GM19455 (cell line): ENCODE measurements at regions not wholly inside any gene's neighbourhood (a gene's known extent, or its start where the extent isn't known, plus 50 kb on each side); places are given as distances from the start of the nearest gene placed in this dataset.
A peak's percentile ranks its signal among the peaks of the same experiment; 100 is the strongest.

Experiments used
- ATAC-seq: cut with Tn5 transposase; IDR thresholded peaks from one replicate; pipeline ENCODE4 v1.9.1; 2021; ENCODE audit not compliant: unreplicated experiment

- peak; percentile 84 for ATAC-seq
Observed at GRCh38 chr9:3732077-3733038, 206.6 kb upstream of the RFX3 start.

DNA sequence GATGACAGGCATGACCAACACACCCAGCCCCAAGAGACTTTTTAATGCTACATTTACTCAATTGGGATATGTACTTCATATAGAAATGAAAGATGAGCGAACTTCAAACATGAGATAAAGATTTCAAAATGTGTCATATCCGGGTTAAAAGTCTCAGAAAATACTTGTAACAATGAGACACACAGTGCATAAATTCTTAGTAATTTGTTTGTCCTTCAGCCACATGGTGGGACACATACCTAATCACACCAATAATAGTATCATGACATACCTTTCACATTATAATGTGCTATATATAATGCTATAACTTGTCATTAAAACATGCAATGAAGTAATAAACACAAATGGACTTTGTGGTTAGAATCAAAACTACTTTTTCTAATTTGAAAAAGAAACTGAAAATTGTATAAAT, 204.7 kb upstream of the RFX3 start:
- ATAC-seq: peak; percentile 46

- ATAC-seq: no peak
Observed at GRCh38 chr9:3721096-3721495, 195.3 kb upstream of the RFX3 start.

DNA sequence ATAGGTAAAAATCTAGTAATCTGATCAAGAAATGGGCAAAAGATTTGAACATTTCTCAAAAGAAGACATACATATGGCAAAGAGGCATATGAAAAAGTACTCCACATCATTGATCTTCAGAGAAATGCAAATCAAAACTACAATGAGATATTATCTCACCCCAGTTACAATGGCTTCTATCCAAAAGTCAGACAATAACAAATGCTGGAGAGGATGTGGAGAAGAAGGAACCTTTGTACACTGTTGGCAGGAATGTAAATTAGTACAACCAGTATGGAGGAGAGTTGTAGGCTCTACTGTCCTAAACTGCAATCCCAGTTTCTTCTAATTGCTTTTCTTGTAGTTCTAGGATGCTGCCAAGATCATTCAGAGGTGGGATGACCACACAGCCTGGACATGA, 193.5 kb upstream of the RFX3 start:
- no peak for ATAC-seq

DNA sequence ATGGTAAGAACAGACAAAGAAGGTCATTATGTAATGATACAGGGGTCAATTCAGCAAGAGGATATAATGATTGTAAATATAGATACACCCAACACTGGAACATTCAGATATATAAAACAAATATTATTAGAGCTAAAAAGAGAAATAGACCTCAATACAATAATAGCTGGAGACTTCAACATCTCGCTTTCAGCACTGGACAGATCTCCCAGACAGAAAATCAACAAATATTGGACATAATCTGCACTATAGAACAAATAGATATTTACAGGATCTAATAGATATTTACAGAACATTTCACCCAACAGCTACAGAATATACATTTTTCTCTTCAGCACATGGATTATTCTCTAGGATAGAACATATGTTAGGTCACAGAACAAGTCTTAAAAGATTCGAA, 190.6 kb upstream of the RFX3 start:
- no peak for ATAC-seq

GRCh38 chr9:3708751-3709150, 182.9 kb upstream of the RFX3 start:
- ATAC-seq: no peak

DNA sequence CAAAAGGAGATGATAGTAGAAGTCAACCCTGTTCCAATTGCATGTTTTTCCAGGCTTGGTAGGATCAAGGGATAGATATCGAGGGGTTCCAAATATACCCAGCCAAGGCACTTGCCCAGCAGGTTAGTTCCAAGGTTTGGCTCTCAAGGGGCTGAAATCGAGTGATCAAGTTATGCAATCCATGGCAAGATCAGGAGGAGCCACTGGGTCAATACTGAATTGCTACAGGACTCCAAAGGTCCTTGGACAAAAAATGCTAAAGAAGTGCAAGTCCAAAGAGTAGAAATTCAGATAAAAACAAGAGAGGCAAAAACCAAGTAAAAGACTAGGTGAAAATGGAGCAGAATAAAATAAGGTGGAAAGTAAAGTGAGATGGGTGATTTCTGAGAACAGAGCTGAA, 179.1 kb upstream of the RFX3 start:
- no peak for ATAC-seq

DNA sequence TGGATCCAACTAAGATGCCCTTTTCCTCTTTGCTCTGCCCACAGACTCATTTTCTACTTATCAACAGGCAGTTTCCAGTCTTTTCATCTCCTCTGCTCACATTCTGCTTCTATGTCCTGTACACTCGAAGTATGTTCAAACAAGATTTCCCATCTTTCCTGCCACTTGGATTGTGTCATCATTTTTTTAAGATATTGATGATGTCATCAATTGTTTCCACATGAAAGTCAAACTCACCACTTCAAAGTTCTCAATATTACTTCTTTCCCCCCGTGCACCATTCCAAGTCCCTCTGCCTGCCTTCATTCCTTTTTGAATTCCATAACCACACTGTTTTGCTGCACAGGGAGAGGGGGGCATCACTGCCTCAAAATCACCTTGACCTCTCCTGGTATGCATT, 175.0 kb upstream of the RFX3 start:
- ATAC-seq: no peak

DNA sequence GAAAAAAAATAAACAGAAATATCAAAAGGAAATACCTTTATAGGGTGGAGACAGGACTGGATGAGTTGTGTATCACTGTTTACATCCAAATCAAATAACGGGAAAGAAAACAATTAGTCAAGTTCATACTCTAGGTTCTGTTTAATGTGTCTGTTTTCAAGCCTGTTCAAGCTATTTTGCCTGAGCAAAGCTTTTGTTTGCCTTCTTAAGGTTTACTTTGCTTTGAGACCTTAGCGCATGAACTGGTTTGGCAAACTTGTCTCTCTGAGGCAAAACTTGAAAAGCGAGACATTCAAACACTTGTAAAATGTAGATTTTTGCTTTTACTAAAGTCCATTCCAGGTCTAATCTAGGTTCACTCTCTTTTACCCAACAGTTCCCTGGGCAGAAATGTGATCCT, 174.1 kb upstream of the RFX3 start:
- ATAC-seq: no peak

DNA sequence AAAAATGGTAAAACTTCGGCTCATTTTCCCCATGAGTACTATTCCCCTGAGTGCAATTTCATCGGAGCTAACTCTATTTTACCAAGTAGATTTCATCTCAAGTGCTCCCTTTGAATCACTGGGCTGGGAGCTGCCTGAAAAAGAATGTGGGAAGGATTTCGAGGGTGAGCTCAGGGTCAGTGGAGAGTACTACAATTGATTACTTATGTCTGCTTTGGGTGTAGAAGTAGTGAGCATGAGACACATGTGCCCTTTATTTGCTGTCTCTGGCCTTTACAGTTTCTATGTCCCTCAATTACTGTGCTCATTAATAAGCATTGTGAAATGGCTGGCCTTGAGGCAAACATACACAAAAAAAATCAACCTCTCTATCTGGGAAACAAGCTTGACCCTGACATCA, 172.7 kb upstream of the RFX3 start:
- ATAC-seq: no peak

- ATAC-seq: no peak
Observed at GRCh38 chr9:3698076-3698475, 172.3 kb upstream of the RFX3 start.

DNA sequence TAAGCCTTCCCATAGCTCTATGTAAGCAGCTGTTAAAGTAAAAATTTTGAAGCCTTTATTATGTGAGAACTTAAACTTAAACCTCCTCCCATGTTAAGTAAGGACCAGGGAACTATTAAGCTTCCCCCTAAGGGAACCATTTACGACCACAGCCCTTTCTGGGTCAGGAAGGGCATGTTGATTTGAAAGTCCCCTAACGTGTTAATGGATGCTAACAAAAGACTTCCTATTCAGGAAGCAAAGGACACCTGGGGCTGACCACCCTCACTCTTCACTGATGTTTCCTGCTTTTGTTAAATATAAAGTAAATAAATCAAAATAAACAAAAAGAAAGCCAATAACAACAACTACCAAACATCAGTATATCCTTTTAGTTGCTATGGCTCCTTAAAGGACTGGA, 170.6 kb upstream of the RFX3 start:
- no peak for ATAC-seq

- no peak for ATAC-seq
Observed at GRCh38 chr9:3692606-3693005, 166.8 kb upstream of the RFX3 start.

DNA sequence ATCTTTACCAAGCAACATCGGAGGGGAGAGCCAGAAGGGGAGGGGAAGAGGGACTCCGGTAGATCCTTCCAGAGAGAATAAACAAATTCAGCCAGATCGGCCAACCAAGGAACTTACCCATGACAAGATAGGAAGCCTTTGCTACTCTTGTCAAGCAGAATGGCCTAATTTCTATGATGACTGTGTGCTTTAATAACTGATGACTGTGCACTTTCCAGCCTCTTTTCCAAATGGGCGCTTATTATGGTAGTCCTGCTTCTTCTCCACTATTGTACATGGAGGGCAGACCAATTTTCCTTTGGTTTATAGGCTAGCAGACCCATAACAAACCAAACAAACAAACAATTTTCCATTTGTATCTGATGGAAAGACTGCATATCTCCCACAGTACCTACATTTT, 163.8 kb upstream of the RFX3 start:
- no peak for ATAC-seq

DNA sequence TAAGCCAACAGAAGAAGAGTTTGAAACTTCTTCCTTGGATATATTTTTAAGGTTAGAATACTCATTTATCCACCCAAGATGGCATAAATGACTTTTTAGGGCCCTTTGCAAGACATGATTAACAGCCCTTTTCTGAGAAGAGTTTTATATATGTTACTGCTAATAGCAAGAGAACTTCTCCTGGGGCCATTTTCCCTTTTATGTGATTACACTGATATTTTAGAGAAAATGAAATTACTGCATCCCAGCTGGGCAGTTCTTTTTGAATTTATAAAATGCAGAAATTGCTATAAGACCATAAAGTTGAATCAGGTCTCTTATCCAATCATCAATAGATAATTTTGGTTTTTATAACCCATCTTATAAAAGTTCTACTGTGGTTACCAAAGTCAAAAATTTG, 161.3 kb upstream of the RFX3 start:
- no peak for ATAC-seq

DNA sequence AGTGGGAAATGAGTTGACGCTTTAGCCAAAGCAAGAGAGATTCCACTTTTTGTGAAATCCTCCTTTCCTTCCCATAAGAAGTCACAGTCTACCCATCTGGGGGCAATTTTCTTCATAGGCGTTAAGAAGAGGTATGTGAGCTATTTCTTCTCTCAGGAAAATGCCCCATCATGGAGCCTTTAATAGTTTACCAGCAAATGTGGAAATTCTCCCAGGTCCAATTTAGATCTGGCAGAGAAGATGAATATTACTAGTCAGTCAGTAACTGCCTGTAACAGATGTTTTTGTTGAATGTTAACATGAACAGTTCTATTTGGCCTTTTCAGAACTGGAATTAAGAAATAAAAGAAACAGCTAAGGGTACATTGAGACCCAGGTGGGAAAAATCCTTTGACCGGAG, 156.4 kb upstream of the RFX3 start:
- ATAC-seq: no peak

GRCh38 chr9:3677541-3677940, 151.7 kb upstream of the RFX3 start:
- no peak for ATAC-seq

- no peak for ATAC-seq
Observed at GRCh38 chr9:3676766-3677165, 151.0 kb upstream of the RFX3 start.

DNA sequence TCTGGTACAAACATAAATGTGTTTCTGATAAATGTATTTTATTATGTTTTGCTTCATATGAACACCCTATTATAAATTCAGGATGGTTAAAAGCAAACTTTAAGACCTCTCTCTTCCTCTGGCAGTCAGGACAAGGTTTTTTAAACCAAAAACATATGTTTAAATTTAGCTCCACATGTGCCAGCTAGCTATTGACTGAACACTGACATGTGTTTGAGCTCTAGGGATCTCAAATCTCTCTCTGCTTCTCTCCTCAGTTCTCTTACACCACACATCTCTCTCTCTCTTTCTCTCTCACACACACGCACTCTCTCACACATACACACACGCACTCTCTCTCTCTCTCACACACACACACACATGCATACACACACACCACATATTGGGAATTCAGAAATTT, 150.1 kb upstream of the RFX3 start:
- no peak for ATAC-seq

- no peak for ATAC-seq
Observed at GRCh38 chr9:3674561-3674960, 148.8 kb upstream of the RFX3 start.

DNA sequence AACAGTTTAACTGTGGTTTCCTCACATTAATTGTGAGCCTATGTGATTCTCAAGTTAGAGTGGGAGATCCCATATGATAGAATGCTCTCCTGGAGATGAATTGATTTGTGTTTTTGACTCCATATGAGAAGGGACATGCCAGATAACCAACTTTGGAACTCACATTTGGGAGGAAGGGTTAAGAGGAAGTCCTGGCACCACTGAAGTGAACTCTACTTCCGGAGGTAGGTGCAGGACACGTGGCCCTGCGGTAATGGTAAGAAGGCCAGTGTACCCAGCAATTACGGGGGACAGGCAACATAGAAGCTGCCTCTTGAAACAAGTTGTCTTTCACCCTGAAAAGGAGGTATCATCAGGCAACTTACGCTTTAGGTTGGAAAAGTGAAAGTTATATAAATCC, 146.6 kb upstream of the RFX3 start:
- no peak for ATAC-seq

DNA sequence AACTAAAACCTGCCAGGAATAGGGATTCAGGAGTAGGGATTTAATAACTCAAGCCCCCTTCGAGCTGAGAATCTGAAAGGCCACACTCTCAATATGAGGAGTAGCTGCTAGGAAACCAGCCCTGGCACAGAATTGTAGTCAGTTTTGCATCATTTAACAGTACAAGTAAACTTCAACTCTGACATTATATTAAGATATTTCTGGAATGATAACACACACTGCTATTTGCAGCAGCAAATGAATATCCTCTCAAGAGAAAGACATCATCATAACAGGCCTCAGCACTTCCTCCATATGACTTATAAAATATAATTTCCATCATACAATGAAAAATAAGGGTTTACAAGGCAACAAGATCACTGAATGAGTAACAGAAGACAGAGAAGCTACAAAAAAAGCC, 138.2 kb upstream of the RFX3 start:
- ATAC-seq: no peak

DNA sequence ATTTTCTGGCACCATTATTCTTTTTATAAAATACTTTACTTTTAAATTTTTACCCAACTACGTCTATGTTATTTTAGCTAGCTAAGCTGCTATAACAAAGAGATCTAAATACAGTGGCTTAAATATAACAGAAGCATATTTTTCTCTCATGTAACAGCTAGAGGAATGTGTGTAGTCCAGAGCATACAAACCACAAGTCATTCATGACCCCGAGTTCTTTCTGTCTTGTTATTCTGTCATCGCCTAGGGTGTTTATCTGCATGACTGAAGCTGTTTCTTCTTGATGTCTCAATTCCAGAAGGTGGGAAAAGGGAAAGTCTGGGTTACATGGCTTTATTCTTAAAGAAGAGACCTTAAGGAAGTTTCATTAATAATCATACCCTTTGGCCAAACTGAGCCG, 136.9 kb upstream of the RFX3 start:
- ATAC-seq: no peak
